GM23248 (cell line): ENCODE measurements at regions not wholly inside any gene's neighbourhood (a gene's known extent, or its start where the extent isn't known, plus 50 kb on each side); places are given as distances from the start of the nearest gene placed in this dataset.
"Not testable (repeated sequence)": the region's sequence is repeated elsewhere in the genome, so short reads cannot be mapped to it uniquely, and the experiment has no call there.

Experiments
- DNase-seq: peaks from one replicate; pipeline ENCODE4 v3.0.0-alpha.2; 2015
- H2AFZ ChIP-seq: fragments of 200-600 bp; sonication (generic); 2 replicates; pipeline ENCODE4 v1.6.1; 2016; ENCODE audit warnings: antibody characterized with exemption
- H3F3A ChIP-seq: fragments of 200-600 bp; sonication (generic); 2 replicates; pipeline ENCODE4 v1.6.1; 2016; ENCODE audit warnings: mild to moderate bottlenecking, antibody characterized with exemption, mixed run types; ENCODE audit not compliant: insufficient read depth
- H3K27ac ChIP-seq: fragments of 200-600 bp; sonication (generic); 2 replicates; pipeline ENCODE4 v1.5.1; 2016; ENCODE audit warnings: mild to moderate bottlenecking
- H3K27me3 ChIP-seq: fragments of 200-600 bp; sonication (generic); replicated peaks from 2 replicates; pipeline ENCODE4 v1.6.1; 2016; ENCODE audit warnings: mild to moderate bottlenecking; ENCODE audit not compliant: insufficient read depth
- H3K36me3 ChIP-seq: fragments of 200-600 bp; sonication (generic); 2 replicates; pipeline ENCODE4 v1.6.1; 2016; ENCODE audit warnings: low read depth, mild to moderate bottlenecking
- H3K4me1 ChIP-seq: fragments of 200-600 bp; sonication (generic); 2 replicates; pipeline ENCODE4 v1.6.1; 2016; ENCODE audit warnings: mild to moderate bottlenecking; ENCODE audit not compliant: insufficient read depth
- H3K4me2 ChIP-seq: fragments of 200-600 bp; sonication (generic); one replicate; pipeline ENCODE4 v1.6.1; 2016; ENCODE audit warnings: mild to moderate bottlenecking; ENCODE audit not compliant: unreplicated experiment
- H3K4me3 ChIP-seq: fragments of 200-600 bp; sonication (generic); 2 replicates; pipeline ENCODE4 v1.5.1; 2016; ENCODE audit warnings: mild to moderate bottlenecking
- H3K79me2 ChIP-seq: fragments of 200-600 bp; sonication (generic); 2 replicates; pipeline ENCODE4 v1.6.1; 2016; ENCODE audit warnings: mild to moderate bottlenecking; ENCODE audit not compliant: insufficient read depth
- H3K9ac ChIP-seq: fragments of 200-600 bp; sonication (generic); 2 replicates; pipeline ENCODE4 v1.6.1; 2016; ENCODE audit warnings: mild to moderate bottlenecking
- H3K9me2 ChIP-seq: fragments of 200-600 bp; sonication (generic); 2 replicates; pipeline ENCODE4 v1.6.1; 2016; ENCODE audit warnings: mixed run types, mild to moderate bottlenecking, moderate library complexity; ENCODE audit not compliant: insufficient read depth
- H3K9me3 ChIP-seq: fragments of 200-600 bp; sonication (generic); one replicate; pipeline ENCODE4 v1.6.1; 2017; ENCODE audit warnings: low read depth
- H4K20me1 ChIP-seq: fragments of 200-600 bp; sonication (generic); 2 replicates; pipeline ENCODE4 v1.6.0; 2016; ENCODE audit not compliant: insufficient read depth
- WGBS, 2 experiments: methylation state at CpG; one replicate each; pipeline ENCODE4 v1.1.6; 2015 to 2017; ENCODE audit warnings: low lambda C conversion rate in 2 of 2, low coverage in 1 of 2; ENCODE audit errors: missing lambda C conversion rate in 2 of 2; 5-methylcytosine and 5-hydroxymethylcytosine counted together
- in situ Hi-C: fragments of 300-500 bp; cut with MboI; formaldehyde crosslinking; loops from 2 replicates; pipeline ENCODE4 v1.15.0; 2020

DNA sequence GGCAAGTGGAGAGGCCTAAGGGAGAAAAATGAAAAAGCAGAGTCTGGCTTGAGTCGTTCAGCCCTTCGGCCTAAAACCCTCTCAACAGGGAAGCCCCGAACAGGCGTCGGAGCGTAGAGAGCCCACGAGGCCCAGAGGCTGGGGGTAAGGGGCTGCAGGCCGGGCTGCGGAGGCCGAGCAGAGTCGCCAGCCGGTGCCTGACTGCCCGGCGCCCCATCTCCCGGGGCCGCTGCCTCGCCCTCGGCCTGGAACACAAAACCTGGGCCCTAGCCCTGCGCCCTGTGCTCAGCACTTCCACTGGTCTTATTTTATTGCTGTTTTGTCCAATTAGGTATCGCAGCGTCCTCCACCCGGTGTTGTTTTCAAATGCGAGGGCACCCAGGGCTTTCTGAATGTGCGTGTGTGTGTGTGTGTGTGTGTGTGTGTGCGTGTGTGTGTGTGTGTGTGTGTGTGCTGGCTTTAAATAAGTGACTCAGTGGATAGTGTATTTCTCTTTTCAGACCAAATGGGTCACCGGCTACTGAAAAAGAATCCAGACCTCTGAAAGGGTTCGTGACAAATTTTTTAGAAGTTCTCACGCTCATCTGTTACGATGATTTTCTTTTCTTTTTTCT lies 463.1 kb upstream of the ZNG1F start:
- H2AFZ ChIP-seq, H3K4me2 ChIP-seq, in situ Hi-C loops, DNase-seq, H3K9ac ChIP-seq, H3K36me3 ChIP-seq, H3K27me3 ChIP-seq, H3K9me3 ChIP-seq, H4K20me1 ChIP-seq, H3K9me2 ChIP-seq, H3K4me1 ChIP-seq, H3K27ac ChIP-seq, H3K79me2 ChIP-seq, H3F3A ChIP-seq, H3K4me3 ChIP-seq: not testable (repeated sequence)
- WGBS, 2 experiments, result 66 to 80% methylated on average over 5 to 11 of the region's 29 CpGs

DNA sequence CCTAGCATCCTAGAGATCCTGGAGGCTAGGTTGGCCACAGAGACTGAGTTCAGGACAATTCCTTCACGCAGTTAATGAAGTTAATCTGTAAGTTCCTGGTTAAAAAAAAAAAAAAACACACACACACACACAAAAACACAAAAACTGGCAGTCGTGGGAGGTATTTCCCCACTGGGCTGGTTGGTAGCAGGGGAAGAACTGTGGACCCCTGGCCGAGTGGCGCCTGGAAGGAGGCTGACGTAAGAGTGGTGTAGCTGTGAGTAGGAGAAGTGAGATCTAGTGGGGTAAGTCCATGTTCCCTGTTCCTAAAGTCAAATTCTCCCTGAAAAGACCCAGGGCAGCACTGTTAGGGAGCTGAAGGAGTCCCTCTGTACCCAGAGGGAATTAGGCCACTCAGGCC lies 461.0 kb upstream of the ZNG1F start:
- WGBS, 2 experiments, result no CpG with 5 or more reads among the region's 5 CpGs

DNA sequence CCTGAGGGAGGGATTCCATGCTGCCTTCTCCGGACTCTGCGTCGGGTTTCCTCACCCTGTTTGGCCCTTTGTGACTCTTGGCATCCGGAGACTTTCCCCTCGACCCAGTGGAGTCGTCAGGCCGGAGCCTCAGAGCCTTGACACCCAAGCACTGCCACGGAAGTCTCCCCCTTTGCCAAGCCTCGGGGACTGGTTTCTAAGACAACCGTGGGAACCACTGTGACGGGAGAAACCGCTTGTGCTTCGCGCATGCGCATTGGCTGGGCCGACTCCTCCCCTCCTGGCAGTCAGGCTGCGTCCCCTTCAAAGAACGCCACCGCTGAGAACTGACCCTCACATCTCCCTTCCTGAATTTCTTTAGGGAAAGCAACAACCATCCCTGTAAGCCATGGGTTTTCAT lies 459.4 kb upstream of the ZNG1F start:
- H3K9ac ChIP-seq, H3K36me3 ChIP-seq, H4K20me1 ChIP-seq, H3K9me3 ChIP-seq, H3F3A ChIP-seq, DNase-seq, H3K9me2 ChIP-seq, H3K27ac ChIP-seq, H3K4me2 ChIP-seq, H3K79me2 ChIP-seq, in situ Hi-C loops, H3K27me3 ChIP-seq, H3K4me3 ChIP-seq, H2AFZ ChIP-seq, H3K4me1 ChIP-seq: not testable (repeated sequence)
- WGBS, 2 experiments, result no CpG with 5 or more reads among the region's 19 CpGs

More for the DNA sequence above, 461.0 kb upstream of the ZNG1F start:
- in situ Hi-C loops, H3F3A ChIP-seq, H3K27ac ChIP-seq, H3K36me3 ChIP-seq, H3K27me3 ChIP-seq, H3K9me3 ChIP-seq, H4K20me1 ChIP-seq, H3K4me1 ChIP-seq, H2AFZ ChIP-seq, H3K4me2 ChIP-seq, DNase-seq, H3K9me2 ChIP-seq, H3K79me2 ChIP-seq, H3K4me3 ChIP-seq, H3K9ac ChIP-seq: not testable (repeated sequence)

DNA sequence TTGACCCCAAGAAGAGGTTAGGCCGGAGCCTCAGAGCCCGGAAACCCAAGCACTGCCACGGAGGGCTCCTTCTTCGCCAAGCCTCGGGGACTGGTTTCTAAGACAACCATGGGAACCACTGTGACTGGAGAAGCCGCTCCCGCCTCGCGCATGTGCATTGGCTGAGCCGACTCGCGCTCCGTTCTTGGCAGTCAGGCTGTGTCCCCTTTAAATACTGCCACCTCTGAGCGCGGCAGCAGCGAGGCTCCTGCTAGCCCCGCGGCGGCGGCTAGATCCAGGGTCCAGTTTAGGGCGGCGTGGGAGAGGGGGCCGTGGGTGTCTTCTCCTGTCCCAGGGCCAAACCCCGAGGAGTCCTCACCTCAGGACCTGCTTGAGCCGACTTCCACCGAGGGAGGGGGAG lies 457.1 kb upstream of the ZNG1F start:
- H3K4me1 ChIP-seq, H3K36me3 ChIP-seq, H3K79me2 ChIP-seq, H4K20me1 ChIP-seq, in situ Hi-C loops, H3F3A ChIP-seq, DNase-seq, H3K9ac ChIP-seq, H3K27ac ChIP-seq, H3K4me2 ChIP-seq, H3K9me3 ChIP-seq, H3K9me2 ChIP-seq, H3K4me3 ChIP-seq, H2AFZ ChIP-seq, H3K27me3 ChIP-seq: not testable (repeated sequence)
- WGBS, 2 experiments, result no CpG with 5 or more reads among the region's 26 CpGs

DNA sequence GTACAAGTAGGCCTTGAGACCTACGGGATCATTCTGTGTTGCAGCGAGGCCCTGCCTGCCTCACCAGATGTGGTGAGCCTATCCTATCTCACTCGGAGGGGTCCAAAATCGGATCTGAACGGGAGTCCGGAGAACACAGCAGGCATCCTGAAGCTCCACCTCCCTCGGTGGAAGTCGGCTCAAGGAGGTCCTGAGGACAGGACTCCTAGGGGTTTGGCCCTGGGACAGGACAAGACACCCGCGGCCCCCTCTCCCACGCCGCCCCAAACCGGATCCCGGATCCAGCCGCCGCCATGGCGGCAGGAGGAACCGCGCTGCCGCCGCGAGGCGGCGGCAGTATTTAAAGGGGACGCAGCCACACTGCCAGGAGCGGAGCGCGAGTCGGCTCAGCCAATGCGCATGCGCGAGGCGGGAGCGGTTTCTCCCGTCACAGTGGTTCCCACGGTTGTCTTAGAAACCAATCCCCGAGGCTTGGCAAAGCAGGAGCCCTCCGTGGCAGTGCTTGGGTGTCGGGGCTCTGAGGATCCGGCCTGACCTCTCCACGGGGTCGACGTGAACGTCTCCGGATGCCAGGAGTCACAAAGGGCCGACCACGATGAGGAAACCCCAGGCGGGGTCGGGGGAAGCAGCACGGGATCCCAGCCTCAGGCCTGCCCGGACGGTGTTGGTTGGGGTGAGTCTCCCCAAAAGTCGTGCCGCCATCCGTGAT lies 454.6 kb upstream of the ZNG1F start:
- DNase-seq, H4K20me1 ChIP-seq, in situ Hi-C loops, H3K27me3 ChIP-seq, H3K9me2 ChIP-seq, H3F3A ChIP-seq, H3K79me2 ChIP-seq, H3K36me3 ChIP-seq, H3K4me2 ChIP-seq, H3K9me3 ChIP-seq, H3K4me1 ChIP-seq, H3K27ac ChIP-seq: not testable (repeated sequence)
- WGBS, 2 experiments, result 10 to 35% methylated on average over 7 to 14 of the region's 55 CpGs
- peak overlapping the region; percentile 60 for H3K9ac ChIP-seq
- H3K4me3 ChIP-seq, result 0 out of 2 replicates have a peak overlapping the region, but pooled peaks have one; percentile 49
- peak overlapping the region; percentile 75; the same call in 1 of the 2 replicates for H2AFZ ChIP-seq

DNA sequence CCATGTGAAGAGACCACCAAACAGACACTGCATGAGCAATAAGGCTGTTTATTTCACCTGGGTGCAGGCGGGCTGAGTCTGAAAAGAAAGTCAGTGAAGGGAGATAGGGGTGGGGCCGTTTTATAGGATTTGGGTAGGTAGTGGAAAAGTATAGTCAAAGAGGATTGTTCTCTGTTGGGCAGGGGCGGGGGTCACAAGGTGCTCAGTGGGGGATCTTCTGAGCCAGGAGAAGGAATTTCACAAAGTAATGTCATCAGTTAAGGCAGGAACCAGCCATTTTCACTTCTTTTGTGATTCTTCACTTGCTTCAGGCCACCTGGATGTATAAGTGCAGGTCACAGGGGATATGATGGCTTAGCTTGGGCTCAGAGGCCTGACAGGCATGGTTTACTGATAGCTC lies 444.6 kb upstream of the ZNG1F start:
- H3K27me3 ChIP-seq, H4K20me1 ChIP-seq, in situ Hi-C loops, H3K9me2 ChIP-seq, H3F3A ChIP-seq, H3K36me3 ChIP-seq, H3K27ac ChIP-seq, H3K4me3 ChIP-seq, H3K4me1 ChIP-seq, H3K9ac ChIP-seq, H2AFZ ChIP-seq, H3K79me2 ChIP-seq, H3K4me2 ChIP-seq, DNase-seq, H3K9me3 ChIP-seq: not testable (repeated sequence)
- 14 to 19% methylated on average over 3 of the region's 3 CpGs for WGBS, 2 experiments

DNA sequence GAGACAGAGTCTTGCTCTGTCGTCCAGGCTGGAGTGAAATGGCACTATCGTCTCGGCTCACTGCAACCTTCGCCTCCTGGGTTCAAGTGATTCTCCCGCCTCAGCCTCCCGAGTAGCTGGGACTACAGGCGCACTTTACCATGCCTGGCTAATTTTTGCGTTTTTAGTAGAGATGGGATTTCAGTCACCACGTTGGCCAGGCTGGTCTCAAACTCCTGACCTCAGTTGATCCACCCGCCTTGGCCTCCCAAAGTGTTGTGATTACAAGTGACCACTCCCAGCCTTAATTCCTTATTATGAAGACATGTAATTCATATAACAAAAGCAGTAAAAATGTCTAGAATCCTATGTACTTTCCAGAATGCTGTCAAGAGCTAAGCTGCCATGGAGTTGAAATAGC lies 434.5 kb upstream of the ZNG1F start:
- in situ Hi-C loops, H4K20me1 ChIP-seq, H3K9me3 ChIP-seq, DNase-seq, H3K9me2 ChIP-seq, H3F3A ChIP-seq, H3K4me3 ChIP-seq, H3K4me1 ChIP-seq, H3K27ac ChIP-seq, H2AFZ ChIP-seq, H3K4me2 ChIP-seq, H3K27me3 ChIP-seq, H3K36me3 ChIP-seq, H3K79me2 ChIP-seq, H3K9ac ChIP-seq: not testable (repeated sequence)
- 32 to 41% methylated on average over 5 to 10 of the region's 10 CpGs for WGBS, 2 experiments
